Testis (tissue), 2 donors: ENCODE measurements at regions not wholly inside any gene's neighbourhood (a gene's known extent, or its start where the extent isn't known, plus 50 kb on each side); places are given as distances from the start of the nearest gene placed in this dataset.

Experiments
- DNase-seq: peaks from one replicate; pipeline ENCODE4 v3.0.0-alpha.2; 2019
- H3K27ac ChIP-seq, 2 donors: fragments of 200-600 bp; sonication (generic); one replicate each; pipeline ENCODE4 v1.5.1; 2019
- H3K27me3 ChIP-seq: fragments of 200-600 bp; sonication (generic); one replicate; pipeline ENCODE4 v1.5.1; 2019
- H3K36me3 ChIP-seq: fragments of 200-600 bp; sonication (generic); one replicate; pipeline ENCODE4 v1.5.1; 2017; ENCODE audit warnings: low read depth; ENCODE audit errors: missing control alignments
- H3K4me1 ChIP-seq: fragments of 200-600 bp; sonication (generic); one replicate; pipeline ENCODE4 v1.5.1; 2019
- H3K4me3 ChIP-seq, 2 donors: fragments of 200-600 bp; sonication (generic); one replicate each; pipeline ENCODE4 v1.5.1; 2017 to 2019
- H3K9me3 ChIP-seq: fragments of 200-600 bp; sonication (generic); one replicate; pipeline ENCODE4 v1.5.1; 2017
- CTCF ChIP-seq, 3 experiments: fragments of 450-650 bp in 2 of 3; fragments of 200-600 bp in 1 of 3; sonication (generic) in 1 of 3; IDR thresholded peaks; one replicate each; pipeline ENCODE4 v1.5.1; 2016 to 2019; ENCODE audit warnings: antibody characterized with exemption in 3 of 3, mild to moderate bottlenecking in 2 of 3, moderate library complexity in 1 of 3
- POLR2A ChIP-seq: fragments of 450-650 bp; IDR thresholded peaks from one replicate; pipeline ENCODE4 v1.6.1; 2017; ENCODE audit warnings: antibody characterized with exemption, mild to moderate bottlenecking, moderate library complexity
- WGBS, 2 donors: methylation state at CpG; one replicate each; pipeline ENCODE4 v1.1.5; 2018; 5-methylcytosine and 5-hydroxymethylcytosine counted together
- intact Hi-C: fragments of 100-400 bp; cut with DNase I; formaldehyde crosslinking; loops from one replicate; pipeline ENCODE4 v1.15.1; 2023; ENCODE audit warnings: low total_unique reads

- H3K9me3 ChIP-seq: no peaks in the 10 kb centered on the region
- TF ChIP-seq POLR2A: no peak
- no peak for TF ChIP-seq CTCF (IDR thresholded peaks at IDR 0.05)
- H3K4me3 ChIP-seq: no peak overlapping the region
- no peak overlapping the region for H3K27ac ChIP-seq
- H3K27me3 ChIP-seq: no peaks in the 10 kb centered on the region
- intact Hi-C loops: no loop called here
- H3K4me1 ChIP-seq: peaks cover 4% of the 10 kb centered on the region
- H3K36me3 ChIP-seq: no peaks in the 10 kb centered on the region
- DNase-seq: no peak
- WGBS, 2 donors: 54 to 69% methylated on average over 3 of the region's 3 CpGs
Observed at GRCh38 chr1:218867066-218867465, 306.6 kb upstream of the LYPLAL1 start.

GRCh38 chr1:218867941-218868626, 305.6 kb upstream of the LYPLAL1 start:
- Histone ChIP-seq H3K4me3 (no peak overlapping the region), H3K9me3 (no peaks in the 10 kb centered on the region), H3K36me3 (no peaks in the 10 kb centered on the region), H3K27me3 (no peaks in the 10 kb centered on the region), H3K4me1 (peaks cover 4% of the 10 kb centered on the region), H3K27ac (no peak overlapping the region)
- intact Hi-C loops: no loop called here
- TF ChIP-seq POLR2A (no peak), CTCF (IDR thresholded peaks at IDR 0.05) (no peak)
- 61 to 73% methylated on average over 3 of the region's 3 CpGs for WGBS, 2 donors
- no peak for DNase-seq

GRCh38 chr1:218869276-218869675, 304.4 kb upstream of the LYPLAL1 start:
- Histone ChIP-seq H3K27ac (no peak overlapping the region), H3K27me3 (no peaks in the 10 kb centered on the region), H3K4me3 (no peak overlapping the region), H3K36me3 (no peaks in the 10 kb centered on the region), H3K9me3 (no peaks in the 10 kb centered on the region), H3K4me1 (peaks cover 4% of the 10 kb centered on the region)
- intact Hi-C loops: no loop called here
- no peak for TF ChIP-seq POLR2A
- TF ChIP-seq CTCF (IDR thresholded peaks at IDR 0.05): no peak
- DNase-seq: no peak

GRCh38 chr1:218872026-218872425, 301.7 kb upstream of the LYPLAL1 start:
- DNase-seq: no peak
- WGBS, 2 donors: 53 to 62% methylated on average over 4 of the region's 4 CpGs
- H3K27me3 ChIP-seq: no peaks in the 10 kb centered on the region
- H3K4me1 ChIP-seq: peaks cover 4% of the 10 kb centered on the region
- intact Hi-C loops: no loop called here
- no peak for TF ChIP-seq POLR2A
- TF ChIP-seq CTCF (IDR thresholded peaks at IDR 0.05): no peak
- no peak overlapping the region for H3K4me3 ChIP-seq
- no peak overlapping the region for H3K27ac ChIP-seq
- no peaks in the 10 kb centered on the region for H3K36me3 ChIP-seq
- H3K9me3 ChIP-seq: no peaks in the 10 kb centered on the region

- TF ChIP-seq CTCF (IDR thresholded peaks at IDR 0.05): no peak
- no peak for TF ChIP-seq POLR2A
- WGBS, 2 donors: 87 to 97% methylated on average over 1 of the region's 1 CpG
- DNase-seq: no peak
Observed at GRCh38 chr1:218872928-218873327, 300.8 kb upstream of the LYPLAL1 start.

More at GRCh38 chr1:218872928-218873327, 300.8 kb upstream of the LYPLAL1 start:
- Histone ChIP-seq H3K9me3 (no peaks in the 10 kb centered on the region), H3K4me1 (peaks cover 4% of the 10 kb centered on the region), H3K27me3 (no peaks in the 10 kb centered on the region), H3K4me3 (no peak overlapping the region), H3K36me3 (no peaks in the 10 kb centered on the region), H3K27ac (no peak overlapping the region)
- intact Hi-C loops: no loop called here
